ENCODE measurements at regions not wholly inside any gene's neighbourhood (a gene's known extent, or its start where the extent isn't known, plus 50 kb on each side); places are given as distances from the start of the nearest gene placed in this dataset.

DNA sequence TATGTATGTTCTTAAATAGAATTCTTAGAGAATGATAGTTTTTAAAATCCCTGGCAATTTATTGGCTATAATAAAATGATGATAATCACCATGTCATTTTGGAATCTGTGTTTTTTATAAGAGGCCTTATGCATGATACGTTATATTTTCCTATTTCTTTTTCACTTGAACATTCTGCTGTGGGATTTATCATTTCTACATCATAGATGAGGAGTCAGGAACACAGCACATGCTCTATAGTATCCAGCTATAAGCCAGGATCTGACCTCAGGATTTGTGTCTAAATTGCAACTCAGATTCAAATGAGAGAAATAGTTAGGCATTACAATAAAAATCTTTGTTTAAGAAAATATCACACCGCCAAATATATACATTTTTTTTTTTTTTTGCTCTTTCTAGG lies 928.0 kb downstream of the EFNB2 start:
- DNase-seq (ENCODE audit: low read depth) = no peak

GRCh38 chr13:105607016-105607415 lies 928.4 kb downstream of the EFNB2 start:
- no peak for DNase-seq (ENCODE audit: low read depth)

GRCh38 chr13:105602956-105603670 lies 932.3 kb downstream of the EFNB2 start:
- no peak for DNase-seq (ENCODE audit: low read depth)

- no peak for DNase-seq (ENCODE audit: low read depth)
These were observed 935.9 kb downstream of the EFNB2 start for GRCh38 chr13:105599477-105600037.

- no peak for DNase-seq (ENCODE audit: low read depth)
These were observed 936.9 kb downstream of the EFNB2 start for GRCh38 chr13:105598529-105598928.

DNA sequence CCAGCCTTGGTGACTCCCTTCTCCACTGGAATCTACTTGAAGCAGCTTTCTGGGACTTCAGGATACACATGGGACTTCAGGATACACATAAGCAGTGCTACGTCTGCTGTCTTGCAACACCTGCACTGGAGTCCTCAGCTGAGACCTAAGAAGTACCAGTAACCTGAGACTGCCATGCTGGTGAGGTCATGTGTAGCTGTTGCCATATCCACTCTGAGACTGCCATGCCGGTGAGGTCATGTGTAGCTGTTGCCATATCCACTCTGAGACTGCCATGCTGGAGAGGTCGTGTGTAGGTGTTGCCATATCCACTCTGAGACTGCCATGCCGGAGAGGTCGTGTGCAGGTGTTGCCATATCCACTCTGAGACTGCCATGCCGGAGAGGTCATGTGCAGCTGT lies 937.9 kb downstream of the EFNB2 start:
- no peak for DNase-seq (ENCODE audit: low read depth)

GRCh38 chr13:105595471-105595870 lies 940.0 kb downstream of the EFNB2 start:
- no peak for DNase-seq (ENCODE audit: low read depth)

DNA sequence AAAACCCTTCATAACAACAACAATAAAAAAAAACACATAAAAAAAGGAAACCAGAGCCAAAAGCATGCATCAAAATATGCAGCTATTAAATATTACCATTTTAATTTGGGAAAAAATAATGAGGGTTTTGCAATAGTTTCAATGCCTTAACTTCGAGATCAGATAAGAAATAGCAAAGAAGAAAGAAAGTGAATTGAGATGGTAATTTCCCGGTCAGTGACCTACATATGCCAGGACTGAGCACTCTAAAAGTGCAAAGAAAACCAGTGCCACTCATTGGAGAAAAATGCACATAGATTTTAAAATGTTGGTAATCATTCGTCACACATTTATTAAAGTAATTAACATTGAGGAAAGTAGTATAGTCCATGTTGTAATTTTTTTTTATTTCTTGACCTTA lies 944.2 kb downstream of the EFNB2 start:
- DNase-seq (ENCODE audit: low read depth) = no peak

- DNase-seq (ENCODE audit: low read depth) = no peak
These were observed 947.7 kb downstream of the EFNB2 start for GRCh38 chr13:105587786-105588185.

GRCh38 chr13:105579821-105580710 lies 955.4 kb downstream of the EFNB2 start:
- no peak for DNase-seq (ENCODE audit: low read depth)

DNA sequence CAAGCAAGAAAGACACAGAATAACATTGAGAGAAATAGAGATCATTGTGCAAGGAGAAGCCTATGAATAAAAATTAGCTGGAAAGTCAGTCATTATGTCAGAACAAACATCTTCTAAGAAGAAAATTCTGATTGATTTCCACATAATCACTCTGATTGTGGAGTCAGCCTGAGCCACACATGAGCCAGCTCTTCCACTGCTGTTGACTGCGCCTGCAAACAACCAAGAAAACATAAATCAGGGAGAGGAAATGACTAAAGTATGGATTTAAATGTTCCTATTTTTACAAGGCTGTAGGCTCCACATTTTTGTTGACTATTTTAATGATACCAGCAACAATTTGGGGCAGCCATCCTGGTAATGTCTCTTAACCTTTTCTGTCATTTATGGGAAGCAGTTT lies 962.3 kb downstream of the EFNB2 start:
- DNase-seq (ENCODE audit: low read depth) = no peak

DNA sequence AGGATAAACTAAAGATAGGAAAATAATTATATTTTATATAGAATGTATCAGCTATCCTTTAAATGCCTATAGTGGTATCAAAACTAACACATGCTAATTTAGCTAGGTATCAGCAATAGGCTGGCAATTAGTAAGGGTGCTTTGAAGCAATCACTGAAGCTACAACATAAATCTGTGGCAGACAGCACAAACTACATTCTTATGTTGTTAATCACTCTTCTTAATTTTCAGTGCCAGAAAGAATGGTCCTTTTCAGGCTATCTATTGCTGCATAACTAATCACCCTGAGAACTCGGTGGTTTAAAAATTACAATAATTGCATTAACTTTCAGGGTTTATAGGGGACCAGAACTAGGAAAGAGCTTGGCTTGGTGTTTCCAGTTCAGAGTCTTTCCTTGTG lies 963.1 kb downstream of the EFNB2 start:
- DNase-seq (ENCODE audit: low read depth) = no peak

GRCh38 chr13:105569816-105570215 lies 965.6 kb downstream of the EFNB2 start:
- DNase-seq (ENCODE audit: low read depth) = no peak

DNA sequence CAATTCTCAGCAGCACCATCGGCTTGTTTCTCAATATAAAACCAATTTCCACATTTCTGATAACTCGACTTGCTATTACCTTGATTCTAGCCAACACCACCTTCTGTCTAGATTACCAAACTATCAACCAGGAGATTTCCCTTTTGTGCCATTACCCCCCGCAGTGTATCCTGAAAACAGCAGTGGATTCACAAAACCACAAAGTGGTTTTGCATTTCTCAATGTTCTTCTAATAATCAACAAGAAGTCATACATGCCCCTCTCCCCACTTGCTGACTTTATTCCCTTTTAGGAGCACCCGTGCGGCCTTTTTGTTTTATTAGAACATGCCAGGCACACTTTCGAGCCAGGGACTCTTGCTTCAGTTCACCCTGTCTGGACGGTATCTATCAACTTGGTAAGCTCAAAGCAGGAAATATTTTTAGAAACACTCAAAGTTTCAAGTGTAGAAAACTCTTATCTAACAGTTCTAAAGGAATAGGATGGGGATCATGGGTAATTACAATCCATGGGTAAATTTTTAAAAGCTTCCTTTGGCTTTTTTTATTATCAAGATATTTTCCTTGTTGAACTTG lies 967.4 kb downstream of the EFNB2 start:
- no peak for DNase-seq (ENCODE audit: low read depth)

DNA sequence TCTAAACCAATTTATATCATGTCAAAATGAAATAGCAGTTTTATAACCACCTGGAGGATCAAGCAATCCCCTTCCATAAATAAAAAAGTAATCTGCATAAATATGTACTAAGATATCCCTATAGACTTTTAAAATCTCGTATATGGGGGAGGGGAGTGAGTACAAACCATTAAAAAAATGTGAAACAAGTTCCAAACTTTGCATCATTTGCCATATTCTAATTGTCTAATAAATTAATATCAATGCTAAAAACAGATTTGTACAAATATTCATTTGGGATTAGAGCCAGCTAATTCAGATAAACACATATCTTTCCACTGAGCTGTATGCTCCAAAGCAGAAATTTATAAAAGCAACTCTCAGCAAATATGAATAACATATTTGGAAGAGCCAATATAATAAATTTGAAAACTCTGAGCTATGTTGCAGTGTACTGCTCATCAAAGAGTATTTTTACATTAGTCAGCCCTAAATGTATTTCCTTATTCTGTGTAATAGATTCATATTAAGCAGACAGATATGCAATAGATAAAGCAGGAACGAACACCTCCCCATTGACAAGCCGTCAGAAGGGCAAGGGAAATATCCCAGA lies 970.2 kb downstream of the EFNB2 start:
- DNase-seq (ENCODE audit: low read depth) = no peak

DNA sequence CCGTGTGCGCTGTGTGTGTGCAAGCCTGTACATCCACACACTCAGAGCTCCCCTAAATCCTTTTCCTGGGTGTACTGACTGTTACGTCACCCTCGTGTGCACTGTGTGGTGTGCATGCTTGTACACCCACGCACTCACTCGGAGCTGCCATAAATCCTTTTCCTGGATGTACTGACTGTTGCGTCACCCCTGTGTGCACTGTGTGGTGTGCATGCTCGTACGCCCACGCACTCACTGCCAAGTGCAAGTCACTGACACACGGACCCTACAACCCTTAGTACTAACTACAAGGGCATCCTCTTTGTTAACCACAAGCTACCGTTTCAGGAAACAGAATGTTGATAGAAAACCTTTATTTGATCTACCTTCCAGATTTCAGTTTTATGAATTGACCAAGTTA lies 983.4 kb downstream of the EFNB2 start:
- DNase-seq (ENCODE audit: low read depth) = no peak

- no peak for DNase-seq (ENCODE audit: low read depth)
These were observed 987.6 kb downstream of the EFNB2 start for GRCh38 chr13:105547851-105548250.

DNA sequence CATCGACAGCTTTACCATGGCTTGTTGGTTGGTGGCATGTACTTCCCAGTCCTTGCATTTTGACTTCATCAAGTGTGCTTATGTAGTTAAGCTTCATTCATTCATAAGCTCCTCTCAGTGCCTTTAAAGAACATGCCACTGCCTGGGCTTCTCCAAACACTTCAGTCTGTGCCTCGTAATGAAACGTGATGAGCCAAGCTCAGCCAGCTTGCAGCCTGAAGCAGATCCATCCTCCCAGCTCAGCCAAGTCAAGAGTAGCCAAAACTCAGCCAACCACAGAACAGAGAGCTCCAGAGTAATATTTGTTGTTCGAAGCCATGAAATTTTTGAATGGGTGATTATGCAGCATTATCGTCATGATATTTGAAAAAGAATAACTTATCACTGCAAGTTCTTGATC lies 989.7 kb downstream of the EFNB2 start:
- no peak for DNase-seq (ENCODE audit: low read depth)

GRCh38 chr13:105543742-105544141 lies 991.7 kb downstream of the EFNB2 start:
- DNase-seq (ENCODE audit: low read depth) = no peak

GRCh38 chr13:105541565-105541964 lies 993.9 kb downstream of the EFNB2 start:
- no peak for DNase-seq (ENCODE audit: low read depth)

- DNase-seq (ENCODE audit: low read depth) = no peak
These were observed 997.1 kb downstream of the EFNB2 start for GRCh38 chr13:105538346-105538745.

DNA sequence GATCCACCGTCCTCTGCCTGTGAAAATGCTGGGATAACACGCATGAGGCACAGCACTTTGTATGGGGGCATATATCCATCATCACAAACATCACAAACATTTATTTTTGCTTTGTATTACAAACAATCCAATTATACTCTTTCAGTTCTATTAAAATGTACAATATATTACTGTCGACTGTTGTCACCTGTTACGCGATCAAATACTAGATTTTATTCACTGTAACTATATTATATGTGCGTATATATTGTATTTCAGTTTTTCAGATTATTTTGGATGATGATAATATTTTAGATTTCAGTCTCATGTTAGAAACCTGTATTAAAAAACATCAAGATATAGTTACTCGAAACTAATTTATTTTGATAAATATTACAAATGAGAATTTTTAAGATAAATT lies 998.3 kb downstream of the EFNB2 start:
- DNase-seq (ENCODE audit: low read depth) = no peak

Measured in activated gamma-delta T cell treated with anti-CD3 and anti-CD28 coated beads, Interleukin-2, amount 50 U/mL, for 16 hours (primary cell).